ENCODE measurements at regions not wholly inside any gene's neighbourhood (a gene's known extent, or its start where the extent isn't known, plus 50 kb on each side); places are given as distances from the start of the nearest gene placed in this dataset.

GRCh38 chr20:60950561-60950960, 301.5 kb upstream of the CDH4 start:
- TF ChIP-seq, protein P1, sequence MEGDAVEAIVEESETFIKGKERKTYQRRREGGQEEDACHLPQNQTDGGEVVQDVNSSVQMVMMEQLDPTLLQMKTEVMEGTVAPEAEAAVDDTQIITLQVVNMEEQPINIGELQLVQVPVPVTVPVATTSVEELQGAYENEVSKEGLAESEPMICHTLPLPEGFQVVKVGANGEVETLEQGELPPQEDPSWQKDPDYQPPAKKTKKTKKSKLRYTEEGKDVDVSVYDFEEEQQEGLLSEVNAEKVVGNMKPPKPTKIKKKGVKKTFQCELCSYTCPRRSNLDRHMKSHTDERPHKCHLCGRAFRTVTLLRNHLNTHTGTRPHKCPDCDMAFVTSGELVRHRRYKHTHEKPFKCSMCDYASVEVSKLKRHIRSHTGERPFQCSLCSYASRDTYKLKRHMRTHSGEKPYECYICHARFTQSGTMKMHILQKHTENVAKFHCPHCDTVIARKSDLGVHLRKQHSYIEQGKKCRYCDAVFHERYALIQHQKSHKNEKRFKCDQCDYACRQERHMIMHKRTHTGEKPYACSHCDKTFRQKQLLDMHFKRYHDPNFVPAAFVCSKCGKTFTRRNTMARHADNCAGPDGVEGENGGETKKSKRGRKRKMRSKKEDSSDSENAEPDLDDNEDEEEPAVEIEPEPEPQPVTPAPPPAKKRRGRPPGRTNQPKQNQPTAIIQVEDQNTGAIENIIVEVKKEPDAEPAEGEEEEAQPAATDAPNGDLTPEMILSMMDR (IDR thresholded peaks at IDR 0.05; ENCODE audit: low read length): no peak
- no peak for TF ChIP-seq EZH2 (optimal IDR thresholded peaks at IDR 0.05; ENCODE audit: low read depth, low read length)
